Endothelial cell of umbilical vein (primary cell): ENCODE measurements at regions not wholly inside any gene's neighbourhood (a gene's known extent, or its start where the extent isn't known, plus 50 kb on each side); places are given as distances from the start of the nearest gene placed in this dataset.

Experiments
- CTCF ChIP-seq, 2 donors: IDR thresholded peaks; 1 replicate in 1 of 2; 2 replicates in 1 of 2; pipeline ENCODE4 v1.5.1; 2011; ENCODE audit warnings: low read length in 2 of 2, mild to moderate bottlenecking in 2 of 2, moderate library complexity in 2 of 2, control low read depth in 1 of 2, inconsistent platforms in 1 of 2, low read depth in 1 of 2; ENCODE audit not compliant: insufficient read depth in 1 of 2; ENCODE audit errors: extremely low read depth in 1 of 2
- EZH2 ChIP-seq: IDR thresholded peaks from 2 replicates; pipeline ENCODE4 v1.6.1; 2012; ENCODE audit warnings: borderline replicate concordance, low read depth, mild to moderate bottlenecking, moderate library complexity, low read length, inconsistent platforms; ENCODE audit not compliant: severe bottlenecking
- GATA2 ChIP-seq: IDR thresholded peaks from 2 replicates; pipeline ENCODE4 v1.7.0; 2011; ENCODE audit warnings: low read depth, mild to moderate bottlenecking, moderate library complexity, mixed read lengths, low read length; ENCODE audit not compliant: insufficient read length, insufficient read depth
- MYC ChIP-seq: IDR thresholded peaks from one replicate; pipeline ENCODE4 v1.6.1; 2011; ENCODE audit warnings: mild to moderate bottlenecking, low read depth, low read length
- POLR2A ChIP-seq: IDR thresholded peaks from 2 replicates; pipeline ENCODE4 v1.6.1; 2012; ENCODE audit warnings: low read depth, mild to moderate bottlenecking, control low read depth, low read length
- POLR2AphosphoS5 ChIP-seq: IDR thresholded peaks from 2 replicates; pipeline ENCODE4 v1.6.1; 2012; ENCODE audit warnings: low read depth, mild to moderate bottlenecking, control low read depth, low read length, moderate library complexity; ENCODE audit not compliant: insufficient read depth

DNA sequence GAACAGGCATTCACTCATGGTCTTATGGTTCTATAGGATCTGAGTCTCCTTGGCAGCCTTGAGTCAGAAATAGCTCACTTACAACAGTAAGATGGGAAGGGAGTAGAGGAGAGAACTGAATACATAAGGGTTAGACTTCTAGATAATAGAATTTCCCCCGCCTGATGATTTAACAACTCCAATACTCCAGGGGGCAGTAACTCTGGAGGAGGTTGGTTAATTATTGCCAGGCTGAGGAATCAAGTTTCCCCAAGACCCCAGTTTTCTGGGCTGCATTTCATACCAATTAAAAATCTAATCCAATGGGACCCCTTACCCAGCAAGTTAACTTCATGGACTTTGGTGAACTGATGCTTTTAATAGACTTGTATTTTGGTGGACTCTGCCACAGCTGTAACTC lies 94.2 kb upstream of the MOCS1 start:
- TF ChIP-seq CTCF (IDR thresholded peaks at IDR 0.05; ENCODE audit: extremely low read depth in 1 of 2, insufficient read depth in 1 of 2, low read depth in 1 of 2, low read length in 2 of 2): no peak
- TF ChIP-seq MYC: no peak
- TF ChIP-seq POLR2A: no peak
- TF ChIP-seq EZH2: no peak
- TF ChIP-seq GATA2: no peak
- no peak for TF ChIP-seq POLR2AphosphoS5
